Activated T-helper 1 cell treated with anti-CD3 and anti-CD28 coated beads, Interleukin-2, amount 50 U/mL, for 16 hours (primary cell): ENCODE measurements at regions not wholly inside any gene's neighbourhood (a gene's known extent, or its start where the extent isn't known, plus 50 kb on each side); places are given as distances from the start of the nearest gene placed in this dataset.

ENCODE experiments used
- DNase-seq, 2 donors: peaks; one replicate each; pipeline ENCODE4 v3.0.0-alpha.2; 2020; ENCODE audit warnings: low read depth in 1 of 2, low spot score in 1 of 2

DNA sequence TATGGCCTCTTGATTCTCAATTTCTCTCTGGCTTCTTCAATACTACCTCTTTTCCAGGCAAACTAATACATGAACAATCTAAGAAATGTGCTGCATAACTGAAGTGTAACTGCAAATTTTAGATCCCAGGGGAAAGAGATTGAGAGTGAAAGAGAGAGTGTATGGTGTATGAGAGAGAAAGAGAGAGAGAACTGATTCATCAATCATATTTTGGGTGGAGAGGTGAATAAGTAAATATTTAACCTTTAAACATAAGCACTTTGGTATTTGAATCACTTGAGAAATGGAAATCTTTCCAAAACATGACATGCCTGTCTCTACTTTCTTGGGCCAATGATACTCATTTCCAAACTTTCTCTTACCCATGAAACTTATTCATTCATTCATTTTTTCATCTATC lies 147.2 kb upstream of the DIPK2B start:
- no peak for DNase-seq

DNA sequence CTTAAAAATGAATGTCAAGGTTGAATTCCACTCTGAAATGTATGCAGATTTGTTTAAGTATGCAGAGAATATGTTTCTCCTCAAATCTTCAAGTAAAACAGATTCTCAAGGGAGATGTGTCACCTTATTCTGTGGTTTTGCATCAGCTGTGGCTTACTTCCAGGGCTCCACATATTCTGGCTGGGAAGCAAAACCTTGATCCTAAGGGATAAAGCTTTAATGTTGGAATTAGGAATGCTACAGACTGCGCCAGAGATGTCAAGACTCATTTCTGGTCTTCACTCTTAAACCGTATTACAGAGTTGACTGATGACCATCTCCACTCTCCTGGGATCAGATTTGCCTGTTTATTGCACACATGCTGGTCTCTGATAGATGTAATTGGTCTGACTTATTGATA lies 143.9 kb upstream of the DIPK2B start:
- no peak for DNase-seq

GRCh38 chrX:45329217-45329616 lies 128.5 kb upstream of the DIPK2B start:
- no peak for DNase-seq

GRCh38 chrX:45324941-45325340 lies 124.3 kb upstream of the DIPK2B start:
- no peak for DNase-seq

DNA sequence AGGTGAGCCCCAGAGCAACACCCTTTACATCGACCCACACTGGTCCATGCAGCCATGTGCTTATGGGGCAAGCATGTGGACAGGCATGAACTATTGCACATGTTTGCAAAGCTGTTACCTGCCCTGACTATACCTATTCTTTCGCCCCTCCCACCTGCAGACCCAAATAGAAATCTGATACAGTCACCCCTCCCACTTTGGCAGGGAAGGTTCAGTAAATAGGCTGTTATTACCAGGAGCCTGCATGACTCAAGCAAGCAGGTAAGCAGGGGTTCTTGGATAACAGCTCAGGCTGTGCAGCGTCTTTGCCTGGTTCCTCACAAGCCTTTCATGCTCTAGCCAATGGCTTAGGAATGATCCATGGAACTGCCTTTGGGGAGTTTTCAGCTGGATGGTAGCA lies 122.7 kb upstream of the DIPK2B start:
- no peak for DNase-seq

GRCh38 chrX:45322820-45323219 lies 122.1 kb upstream of the DIPK2B start:
- DNase-seq, result no peak

GRCh38 chrX:45322382-45322781 lies 121.7 kb upstream of the DIPK2B start:
- DNase-seq, result no peak

- DNase-seq, result no peak
These were observed 119.5 kb upstream of the DIPK2B start for GRCh38 chrX:45320191-45320590.

DNA sequence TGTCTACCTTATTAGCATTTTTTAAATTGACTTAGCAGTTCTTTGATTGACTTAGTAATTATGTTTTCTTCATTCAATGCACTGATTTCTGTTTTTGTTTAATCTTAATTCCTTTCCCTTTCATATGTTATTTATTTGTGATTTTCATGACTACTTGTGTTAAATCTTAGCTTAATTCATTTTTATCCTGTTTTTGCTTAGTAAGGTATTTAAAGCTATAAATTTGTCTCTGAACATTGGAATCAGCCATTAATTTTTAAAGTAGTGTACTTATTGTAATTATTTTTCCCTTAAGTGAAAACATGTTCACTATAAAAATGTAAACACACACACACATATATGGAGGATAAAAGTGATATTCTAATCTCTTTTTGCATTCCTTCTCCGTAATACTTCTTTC lies 109.1 kb upstream of the DIPK2B start:
- DNase-seq, result no peak

DNA sequence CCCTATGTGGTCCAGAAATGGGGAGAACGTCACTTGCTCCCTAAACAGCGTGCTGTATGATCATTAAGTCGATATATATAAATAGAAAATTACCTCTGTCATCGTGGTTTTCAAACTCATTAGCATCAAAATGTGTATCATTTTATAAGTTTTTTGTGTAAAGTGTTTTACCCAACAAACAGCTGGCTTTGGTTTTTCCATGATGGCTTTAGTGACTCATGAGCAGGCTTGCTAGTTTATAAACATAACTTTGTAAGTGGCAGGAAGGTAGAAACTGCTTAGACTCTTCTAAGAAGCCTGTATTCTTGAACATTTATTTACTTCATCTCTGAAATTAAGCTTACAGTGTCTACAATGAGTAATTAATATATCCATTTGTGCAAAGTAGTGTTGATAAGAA lies 108.4 kb upstream of the DIPK2B start:
- DNase-seq, result no peak

DNA sequence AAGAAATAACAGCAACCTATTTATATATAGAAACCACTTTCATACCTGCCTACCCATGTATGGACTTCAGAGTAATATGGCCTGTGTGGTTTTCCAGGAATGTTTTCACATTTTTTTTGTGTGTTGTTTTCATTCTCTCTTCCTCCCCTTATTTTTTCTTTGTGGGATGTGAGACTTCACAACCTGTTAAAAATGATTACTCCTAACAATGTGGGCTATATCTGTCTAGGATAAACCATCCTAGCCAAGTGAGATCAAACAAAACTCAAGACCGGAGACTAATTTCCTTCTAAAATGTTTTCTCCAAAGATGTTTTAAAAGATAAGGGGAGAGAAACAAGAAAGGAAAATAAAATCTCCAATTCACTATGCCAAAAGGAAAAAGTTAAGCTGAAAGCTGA lies 106.1 kb upstream of the DIPK2B start:
- no peak for DNase-seq

- DNase-seq, result no peak
These were observed 100.0 kb upstream of the DIPK2B start for GRCh38 chrX:45300638-45301037.

- DNase-seq, result no peak
These were observed 94.7 kb upstream of the DIPK2B start for GRCh38 chrX:45295259-45295986.

DNA sequence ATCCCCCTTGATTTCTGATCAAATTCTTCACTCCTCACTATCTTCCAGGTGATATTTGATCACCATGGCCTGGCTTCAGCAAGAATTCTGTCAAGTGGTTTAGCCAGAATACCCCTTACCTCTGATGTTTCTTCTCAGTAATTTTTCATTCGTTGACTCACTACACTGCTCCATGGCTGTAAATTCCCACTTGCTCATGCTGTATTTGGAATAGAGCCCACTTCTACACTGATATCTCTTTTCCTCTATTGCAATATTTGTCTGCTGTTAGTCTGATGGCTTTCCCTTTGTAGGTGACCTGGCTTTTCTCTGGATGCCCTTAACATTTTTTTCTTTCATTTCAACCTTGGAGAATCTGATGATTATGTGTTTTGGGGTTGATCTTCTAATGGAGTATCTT lies 73.9 kb upstream of the DIPK2B start:
- DNase-seq, result no peak

DNA sequence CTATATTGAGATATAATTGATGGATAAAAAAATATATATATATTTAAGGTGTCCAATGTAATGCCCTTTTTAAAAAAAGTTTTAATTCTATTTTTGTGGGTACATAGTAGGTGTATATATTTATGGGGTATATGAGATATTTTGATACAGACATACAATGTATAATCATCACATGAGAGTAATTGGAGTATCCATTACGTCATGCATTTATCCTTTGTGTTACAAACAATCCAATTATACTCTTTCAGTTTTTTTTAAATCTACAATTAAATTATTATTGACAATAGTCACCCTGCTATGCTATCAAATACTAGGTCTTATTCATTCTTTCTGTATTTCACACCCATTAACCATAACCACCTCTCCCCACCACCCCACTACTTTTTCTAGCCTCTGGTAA lies 66.3 kb upstream of the DIPK2B start:
- no peak for DNase-seq

DNA sequence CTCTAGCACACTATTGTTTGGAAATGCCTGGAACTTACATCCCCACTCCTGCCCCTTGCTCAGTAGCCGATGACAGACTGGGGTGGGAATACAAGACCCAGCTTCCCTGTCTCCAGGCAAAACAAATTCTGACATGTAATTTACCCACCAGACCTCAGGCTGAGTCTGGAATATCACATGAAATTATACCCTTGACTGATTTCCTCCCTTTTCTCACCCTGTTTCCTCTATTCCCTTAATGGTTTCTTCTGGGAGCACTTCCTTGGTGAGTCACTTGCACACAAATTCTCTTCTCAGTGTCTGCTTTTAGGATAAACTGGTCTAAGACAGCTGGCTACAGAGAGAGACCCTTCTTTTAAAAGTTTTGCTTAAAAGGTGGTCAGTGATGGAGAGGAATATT lies 65.8 kb upstream of the DIPK2B start:
- no peak for DNase-seq

- no peak for DNase-seq
These were observed 64.2 kb upstream of the DIPK2B start for GRCh38 chrX:45264865-45265264.

GRCh38 chrX:45261471-45261870 lies 60.8 kb upstream of the DIPK2B start:
- DNase-seq, result no peak

DNA sequence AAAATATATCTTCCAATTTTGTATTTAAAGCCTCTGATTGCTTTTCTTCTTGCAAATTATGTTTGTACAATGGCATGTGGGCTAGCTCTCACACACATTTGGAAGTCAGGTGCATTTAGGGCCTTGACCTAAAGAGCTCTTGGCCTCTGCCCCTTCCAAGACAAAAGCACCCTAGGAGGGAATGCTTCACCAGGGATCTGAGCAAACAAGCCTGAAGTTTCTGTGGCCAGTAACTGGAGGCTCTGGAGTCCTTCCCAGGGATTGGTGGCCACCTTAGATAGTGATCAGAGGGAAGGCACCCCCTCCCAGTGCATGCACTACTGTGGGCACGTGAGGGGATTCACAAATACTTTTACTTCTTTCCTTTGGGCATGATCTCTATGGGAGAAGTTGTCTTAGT lies 60.3 kb upstream of the DIPK2B start:
- DNase-seq, result no peak

DNA sequence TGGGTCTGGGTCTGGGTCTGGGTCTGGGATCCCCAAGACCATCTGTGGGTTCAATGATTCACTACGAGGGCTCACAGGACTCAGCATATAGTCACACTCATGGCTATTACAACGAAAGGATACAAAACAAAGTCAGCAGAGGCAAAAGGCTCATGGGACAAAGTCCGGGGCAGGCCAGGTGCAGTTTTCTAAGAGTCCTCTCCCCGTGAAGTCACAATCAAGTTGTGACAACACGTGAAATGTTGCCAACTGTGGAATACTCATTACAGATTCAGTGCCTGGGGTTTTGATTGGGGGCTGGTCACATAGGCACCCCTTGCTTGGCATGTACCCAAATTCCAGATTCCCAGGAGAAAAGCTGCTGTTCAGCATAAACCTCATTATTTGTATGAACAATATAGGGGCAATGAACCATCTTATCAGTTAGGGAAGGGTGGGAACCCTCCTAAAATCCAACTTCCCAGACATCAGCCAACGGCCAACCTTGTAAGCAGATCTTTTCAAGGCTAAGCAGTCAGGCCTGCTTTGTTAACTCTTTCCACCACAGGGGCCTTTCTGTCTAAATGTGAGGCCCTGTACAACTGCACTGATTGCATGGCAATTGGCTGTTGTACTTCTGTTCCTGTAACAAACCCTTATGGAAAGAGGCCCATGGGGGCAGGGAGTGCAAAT lies 58.2 kb upstream of the DIPK2B start:
- no peak for DNase-seq
